PC-3 (cell line): ENCODE measurements at regions not wholly inside any gene's neighbourhood (a gene's known extent, or its start where the extent isn't known, plus 50 kb on each side); places are given as distances from the start of the nearest gene placed in this dataset.

Source experiments
- CTCF ChIP-seq: fragments of 300-600 bp; sonication (generic); conservative IDR thresholded peaks from 2 replicates; pipeline ENCODE4 v1.5.1; 2017; ENCODE audit warnings: antibody characterized with exemption, low read depth, mild to moderate bottlenecking, low read length
- EZH2 ChIP-seq: fragments of 300-600 bp; sonication (generic); IDR thresholded peaks from one replicate; pipeline ENCODE4 v1.6.1; 2017; ENCODE audit warnings: antibody characterized with exemption, mild to moderate bottlenecking, low read length; ENCODE audit not compliant: unreplicated experiment
- EZH2phosphoT487 ChIP-seq: fragments of 300-600 bp; sonication (generic); IDR thresholded peaks from 2 replicates; pipeline ENCODE4 v1.6.1; 2018; ENCODE audit warnings: mild to moderate bottlenecking, antibody characterized with exemption, low read length, borderline replicate concordance

GRCh38 chr14:101018561-101019290 lies 115.2 kb upstream of the RTL1 start:
- no peak for TF ChIP-seq EZH2
- no peak for TF ChIP-seq CTCF
- TF ChIP-seq EZH2phosphoT487, result no peak
